ENCODE measurements at regions not wholly inside any gene's neighbourhood (a gene's known extent, or its start where the extent isn't known, plus 50 kb on each side); places are given as distances from the start of the nearest gene placed in this dataset.
"Not testable (repeated sequence)": the region's sequence is repeated elsewhere in the genome, so short reads cannot be mapped to it uniquely, and the experiment has no call there.

DNA sequence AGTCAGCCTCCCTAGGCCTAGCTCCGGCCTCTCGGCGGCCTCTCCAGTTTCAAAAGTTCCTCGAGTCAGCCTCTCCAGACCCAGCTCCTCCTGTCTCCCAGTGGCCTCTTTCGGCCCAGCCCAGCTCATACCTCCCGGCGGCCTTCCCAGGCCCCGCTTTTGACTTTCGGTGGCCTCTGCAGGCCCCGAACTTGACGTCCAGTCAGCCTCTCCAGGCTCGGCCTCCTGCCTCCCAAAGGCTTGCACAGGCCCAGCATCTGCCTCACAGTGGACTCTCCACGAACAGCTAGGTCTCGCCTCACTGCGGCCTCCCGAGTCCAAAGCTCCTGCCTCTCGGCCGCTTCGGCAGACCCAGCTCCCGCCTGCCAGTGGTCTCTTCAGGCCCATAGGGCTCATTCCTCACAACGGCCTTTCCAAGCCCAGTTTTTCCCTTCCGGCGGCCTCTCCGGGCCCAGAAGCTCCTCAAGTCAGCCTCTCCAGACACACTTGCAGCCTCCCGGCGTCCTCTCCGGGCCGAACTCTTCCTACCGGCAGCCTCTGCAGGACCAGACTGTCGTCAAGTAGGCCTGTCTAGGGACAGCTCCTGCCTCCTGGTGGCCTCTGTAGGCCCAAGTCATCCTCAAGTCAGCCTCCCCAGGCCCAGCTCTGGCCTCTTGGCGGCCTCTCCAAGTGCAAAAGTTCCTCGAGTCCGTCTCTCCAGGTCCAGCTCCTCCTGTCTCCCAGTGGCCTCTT lies 249.9 kb upstream of the ZNF722 start:
- H3K4me1 ChIP-seq; DNase-seq; H3K4me3 ChIP-seq; H3K9me3 ChIP-seq; H3K36me3 ChIP-seq; intact Hi-C loops (cut with DNase I; ENCODE audit: low total_unique reads); in situ Hi-C loops (cut with MboI; ENCODE audit: low pct_ligation_motif_present in 1 of 4, low pct_unique_long_range_greater_than_20kb in 1 of 4, low sequenced_read_pairs in 3 of 4); H3K27ac ChIP-seq; H3K27me3 ChIP-seq: not testable (repeated sequence)
- WGBS, 2 donors (ENCODE audit: low coverage in 1 of 2): 84 to 89% methylated on average over 6 to 31 of the region's 33 CpGs

DNA sequence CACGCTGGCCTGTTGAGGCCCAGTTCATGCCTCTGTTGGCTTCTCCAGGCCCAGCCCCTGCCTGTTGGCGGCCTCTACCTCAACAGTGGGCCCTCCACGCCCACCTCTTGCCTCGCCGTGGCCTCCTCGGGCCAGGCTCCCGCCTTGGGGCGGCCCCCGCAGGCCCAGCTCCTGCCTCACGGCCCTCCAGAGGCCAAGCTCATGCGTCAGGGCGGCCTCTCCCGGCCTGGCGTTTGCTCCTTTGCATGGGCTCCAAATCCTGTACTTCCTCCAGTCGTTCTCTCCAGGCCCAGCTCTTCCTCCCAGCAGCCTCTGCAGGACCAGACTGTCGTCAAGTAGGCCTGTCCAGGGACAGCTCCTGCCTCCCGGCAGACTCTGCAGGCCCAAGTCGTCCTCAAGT lies 246.2 kb upstream of the ZNF722 start:
- H3K36me3 ChIP-seq; H3K9me3 ChIP-seq; H3K4me3 ChIP-seq; DNase-seq; H3K4me1 ChIP-seq; H3K27ac ChIP-seq; H3K27me3 ChIP-seq; intact Hi-C loops (cut with DNase I; ENCODE audit: low total_unique reads); in situ Hi-C loops (cut with MboI; ENCODE audit: low pct_ligation_motif_present in 1 of 4, low pct_unique_long_range_greater_than_20kb in 1 of 4, low sequenced_read_pairs in 3 of 4): not testable (repeated sequence)
- WGBS, 2 donors (ENCODE audit: low coverage in 1 of 2): 93% methylated on average over 11 of the region's 18 CpGs; no CpG with 5 or more reads in 1 of the 2 donors

DNA sequence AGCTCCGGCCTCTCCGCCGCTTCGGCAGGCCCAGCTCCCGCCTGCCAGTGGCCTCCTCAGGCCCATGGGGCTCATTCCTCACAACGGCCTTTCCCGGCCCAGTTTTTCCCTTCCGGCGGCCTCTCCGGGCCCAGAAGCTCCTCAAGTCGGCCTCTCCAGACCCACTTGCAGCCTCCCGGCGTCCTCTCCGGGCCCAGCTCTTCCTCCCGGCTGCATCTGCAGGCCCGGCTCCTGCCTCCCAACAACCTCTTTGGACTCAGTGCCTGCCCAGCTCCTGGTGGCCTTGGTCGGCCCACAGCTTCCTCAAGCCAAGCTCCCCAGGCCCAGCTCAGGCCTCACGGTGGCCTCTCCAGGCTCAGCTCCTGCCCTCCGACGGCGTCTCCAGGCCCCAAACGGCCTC lies 245.5 kb upstream of the ZNF722 start:
- H3K27me3 ChIP-seq; DNase-seq; intact Hi-C loops (cut with DNase I; ENCODE audit: low total_unique reads); H3K9me3 ChIP-seq; H3K36me3 ChIP-seq; H3K4me1 ChIP-seq; H3K27ac ChIP-seq; in situ Hi-C loops (cut with MboI; ENCODE audit: low pct_ligation_motif_present in 1 of 4, low pct_unique_long_range_greater_than_20kb in 1 of 4, low sequenced_read_pairs in 3 of 4); H3K4me3 ChIP-seq: not testable (repeated sequence)
- no CpG with 5 or more reads among the region's 22 CpGs for WGBS, 2 donors (ENCODE audit: low coverage in 1 of 2)

DNA sequence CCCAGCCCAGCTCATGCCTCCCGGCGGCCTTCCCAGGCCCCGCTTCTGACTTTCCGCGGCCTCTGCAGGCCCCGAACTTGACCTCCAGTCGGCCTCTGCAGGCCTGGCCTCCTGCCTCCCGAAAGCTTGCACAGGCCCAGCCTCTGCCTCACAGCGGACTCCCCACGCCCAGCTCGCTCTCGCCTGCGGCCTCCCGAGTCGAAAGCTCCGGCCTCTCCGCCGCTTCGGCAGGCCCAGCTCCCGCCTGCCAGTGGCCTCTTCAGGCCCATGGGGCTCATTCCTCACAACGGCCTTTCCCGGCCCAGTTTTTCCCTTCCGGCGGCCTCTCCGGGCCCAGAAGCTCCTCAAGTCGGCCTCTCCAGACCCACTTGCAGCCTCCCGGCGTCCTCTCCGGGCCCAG lies 238.4 kb upstream of the ZNF722 start:
- H3K27ac ChIP-seq; intact Hi-C loops (cut with DNase I; ENCODE audit: low total_unique reads); H3K4me3 ChIP-seq; H3K9me3 ChIP-seq; in situ Hi-C loops (cut with MboI; ENCODE audit: low pct_ligation_motif_present in 1 of 4, low pct_unique_long_range_greater_than_20kb in 1 of 4, low sequenced_read_pairs in 3 of 4); H3K27me3 ChIP-seq; H3K4me1 ChIP-seq; H3K36me3 ChIP-seq; DNase-seq: not testable (repeated sequence)
- 99% methylated on average over 12 of the region's 29 CpGs; no CpG with 5 or more reads in 1 of the 2 donors for WGBS, 2 donors (ENCODE audit: low coverage in 1 of 2)

DNA sequence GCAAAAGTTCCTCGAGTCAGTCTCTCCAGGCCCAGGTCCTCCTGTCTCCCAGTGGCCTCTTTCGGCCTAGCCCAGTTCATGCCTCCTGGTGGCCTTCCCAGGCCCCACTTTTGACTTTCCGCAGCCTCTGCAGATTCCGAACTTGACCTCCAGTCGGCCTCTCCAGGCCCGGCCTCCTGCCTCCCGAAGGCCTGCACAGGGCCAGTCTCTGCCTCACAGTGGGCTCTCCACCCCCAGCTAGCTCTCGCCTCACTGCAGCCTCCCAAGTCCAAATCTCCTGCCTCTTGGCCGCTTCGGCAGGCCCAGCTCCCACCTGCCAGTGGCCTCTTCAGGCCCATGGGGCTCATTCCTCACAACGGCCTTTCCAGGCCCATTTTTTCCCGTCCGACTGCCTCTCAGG lies 233.1 kb upstream of the ZNF722 start:
- H3K4me3 ChIP-seq; H3K27ac ChIP-seq; H3K9me3 ChIP-seq; in situ Hi-C loops (cut with MboI; ENCODE audit: low pct_ligation_motif_present in 1 of 4, low pct_unique_long_range_greater_than_20kb in 1 of 4, low sequenced_read_pairs in 3 of 4); H3K27me3 ChIP-seq; H3K4me1 ChIP-seq; H3K36me3 ChIP-seq; intact Hi-C loops (cut with DNase I; ENCODE audit: low total_unique reads); DNase-seq: not testable (repeated sequence)
- 88% methylated on average over 13 of the region's 13 CpGs; no CpG with 5 or more reads in 1 of the 2 donors for WGBS, 2 donors (ENCODE audit: low coverage in 1 of 2)

DNA sequence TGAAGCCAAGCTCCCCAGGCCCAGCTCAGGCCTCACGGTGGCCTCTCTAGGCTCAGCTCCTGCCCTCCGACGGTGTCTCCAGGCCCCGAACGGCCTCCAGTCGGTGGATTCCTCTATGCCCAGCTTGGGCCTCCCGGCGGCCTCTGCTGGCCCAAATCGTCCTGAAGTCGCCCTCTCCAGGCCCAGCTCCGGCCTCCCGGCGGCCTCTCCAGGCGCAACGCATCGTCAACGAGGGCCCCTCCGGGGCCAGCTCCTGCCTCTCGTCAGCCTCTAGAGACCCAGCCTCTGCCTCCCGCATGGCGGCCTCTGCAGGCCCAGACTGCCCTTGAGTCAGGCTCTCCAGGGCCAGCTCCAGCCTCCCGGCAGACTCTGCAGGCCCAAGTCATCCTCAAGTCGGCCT lies 232.5 kb upstream of the ZNF722 start:
- H3K4me3 ChIP-seq; in situ Hi-C loops (cut with MboI; ENCODE audit: low pct_ligation_motif_present in 1 of 4, low pct_unique_long_range_greater_than_20kb in 1 of 4, low sequenced_read_pairs in 3 of 4); DNase-seq; H3K4me1 ChIP-seq; H3K36me3 ChIP-seq; H3K9me3 ChIP-seq; H3K27ac ChIP-seq; H3K27me3 ChIP-seq; intact Hi-C loops (cut with DNase I; ENCODE audit: low total_unique reads): not testable (repeated sequence)
- WGBS, 2 donors (ENCODE audit: low coverage in 1 of 2): 97% methylated on average over 10 of the region's 23 CpGs; no CpG with 5 or more reads in 1 of the 2 donors

DNA sequence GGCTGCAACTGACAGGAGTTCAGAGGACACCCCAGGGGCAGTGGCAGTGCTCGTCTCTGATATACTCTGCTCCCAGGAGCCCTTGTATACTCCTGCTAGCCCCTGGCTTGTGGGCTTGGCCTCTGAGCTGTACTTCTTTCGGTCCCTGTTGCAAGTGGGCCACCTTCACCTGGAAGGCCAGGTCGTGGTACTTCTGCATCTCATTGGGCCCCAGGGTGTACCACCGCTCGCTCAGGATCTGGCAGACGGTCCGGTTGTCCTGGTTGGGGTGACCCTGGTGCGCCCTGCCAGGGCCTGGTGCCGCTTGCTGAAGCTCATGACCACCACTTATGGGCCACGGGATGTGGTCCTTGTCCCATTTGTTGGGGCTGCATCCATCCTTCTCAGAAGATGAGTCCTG lies 228.5 kb upstream of the ZNF722 start:
- H3K4me1 ChIP-seq; H3K27me3 ChIP-seq; DNase-seq; in situ Hi-C loops (cut with MboI; ENCODE audit: low pct_ligation_motif_present in 1 of 4, low pct_unique_long_range_greater_than_20kb in 1 of 4, low sequenced_read_pairs in 3 of 4); H3K9me3 ChIP-seq; H3K36me3 ChIP-seq; H3K27ac ChIP-seq; intact Hi-C loops (cut with DNase I; ENCODE audit: low total_unique reads); H3K4me3 ChIP-seq: not testable (repeated sequence)
- 69 to 100% methylated on average over 1 to 5 of the region's 10 CpGs for WGBS, 2 donors (ENCODE audit: low coverage in 1 of 2)

DNA sequence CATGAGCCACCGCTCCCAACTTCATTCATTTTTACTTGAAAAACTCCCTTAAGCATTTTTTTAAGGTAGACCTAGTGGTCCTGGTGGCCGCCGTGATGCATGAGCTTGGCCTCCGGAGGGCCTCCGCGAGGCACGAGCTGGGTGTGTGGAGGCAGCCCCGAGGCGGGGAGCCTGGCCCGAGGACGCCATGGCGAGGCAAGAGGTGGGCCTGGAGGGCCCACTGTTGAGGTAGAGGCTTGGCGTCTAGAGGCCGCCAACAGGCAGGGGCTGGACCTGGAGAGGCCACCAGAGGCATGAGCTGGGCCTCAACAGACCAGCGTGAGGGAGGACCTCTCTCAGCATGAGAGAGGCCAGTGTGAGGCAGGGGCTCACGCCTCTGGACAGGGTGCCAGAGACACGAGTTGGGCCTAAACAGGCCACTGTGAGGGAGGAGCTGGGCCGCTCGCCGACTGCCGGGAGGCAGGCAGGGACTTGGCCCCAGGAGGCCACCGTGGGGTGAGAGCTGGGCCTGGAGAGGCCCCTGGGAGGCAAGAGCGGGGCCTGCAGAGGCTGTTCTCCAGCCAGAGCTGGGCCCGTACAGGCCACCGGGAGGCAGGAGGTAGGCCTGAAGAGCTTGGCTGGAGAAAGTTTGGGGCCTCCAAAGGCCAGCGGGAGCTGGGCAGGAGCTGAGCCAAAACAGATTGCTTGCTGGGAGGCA lies 227.1 kb upstream of the ZNF722 start:
- DNase-seq; H3K4me1 ChIP-seq; H3K36me3 ChIP-seq; H3K27ac ChIP-seq; in situ Hi-C loops (cut with MboI; ENCODE audit: low pct_ligation_motif_present in 1 of 4, low pct_unique_long_range_greater_than_20kb in 1 of 4, low sequenced_read_pairs in 3 of 4); H3K9me3 ChIP-seq; H3K27me3 ChIP-seq; intact Hi-C loops (cut with DNase I; ENCODE audit: low total_unique reads); H3K4me3 ChIP-seq: not testable (repeated sequence)
- WGBS, 2 donors (ENCODE audit: low coverage in 1 of 2): 82% methylated on average over 21 of the region's 26 CpGs; no CpG with 5 or more reads in 1 of the 2 donors

All from transverse colon (tissue), 4 donors.